Amniotic stem cell (primary cell): ENCODE measurements at regions not wholly inside any gene's neighbourhood (a gene's known extent, or its start where the extent isn't known, plus 50 kb on each side); places are given as distances from the start of the nearest gene placed in this dataset.
"Not testable (repeated sequence)": the region's sequence is repeated elsewhere in the genome, so short reads cannot be mapped to it uniquely, and the experiment has no call there.

Experiments used
- DNase-seq: peaks from one replicate; lab custom pipeline; 2025; lab: John Stamatoyannopoulos, UW

- not testable (repeated sequence) for DNase-seq
Measured at GRCh38 chr2:82326180-82326767, 2021.7 kb upstream of the LRRTM1 start.

GRCh38 chr2:82320296-82320695, 2015.7 kb upstream of the LRRTM1 start:
- no peak for DNase-seq

GRCh38 chr2:82317012-82317411, 2012.5 kb upstream of the LRRTM1 start:
- no peak for DNase-seq

GRCh38 chr2:82316586-82316985, 2012.0 kb upstream of the LRRTM1 start:
- no peak for DNase-seq

GRCh38 chr2:82314836-82315472, 2010.4 kb upstream of the LRRTM1 start:
- no peak for DNase-seq

GRCh38 chr2:82307511-82307910, 2003.0 kb upstream of the LRRTM1 start:
- DNase-seq, result no peak

- no peak for DNase-seq
Measured at GRCh38 chr2:82301506-82301905, 1997.0 kb upstream of the LRRTM1 start.

- DNase-seq, result no peak
Measured at GRCh38 chr2:82289446-82289845, 1984.9 kb upstream of the LRRTM1 start.

- no peak for DNase-seq
Measured at GRCh38 chr2:82283075-82283474, 1978.5 kb upstream of the LRRTM1 start.

GRCh38 chr2:82282111-82282882, 1977.7 kb upstream of the LRRTM1 start:
- no peak for DNase-seq

- no peak for DNase-seq
Measured at GRCh38 chr2:82279367-82279766, 1974.8 kb upstream of the LRRTM1 start.

- DNase-seq, result no peak
Measured at GRCh38 chr2:82278416-82278815, 1973.9 kb upstream of the LRRTM1 start.

- no peak for DNase-seq
Measured at GRCh38 chr2:82275599-82275998, 1971.0 kb upstream of the LRRTM1 start.

GRCh38 chr2:82268446-82268845, 1963.9 kb upstream of the LRRTM1 start:
- no peak for DNase-seq

- DNase-seq, result no peak
Measured at GRCh38 chr2:82260521-82260920, 1956.0 kb upstream of the LRRTM1 start.

- DNase-seq, result no peak
Measured at GRCh38 chr2:82259551-82259950, 1955.0 kb upstream of the LRRTM1 start.

GRCh38 chr2:82257796-82258555, 1953.4 kb upstream of the LRRTM1 start:
- no peak for DNase-seq

- no peak for DNase-seq
Measured at GRCh38 chr2:82256983-82257632, 1952.6 kb upstream of the LRRTM1 start.

GRCh38 chr2:82256288-82256687, 1951.7 kb upstream of the LRRTM1 start:
- no peak for DNase-seq

- no peak for DNase-seq
Measured at GRCh38 chr2:82254728-82255127, 1950.2 kb upstream of the LRRTM1 start.

GRCh38 chr2:82246220-82246775, 1941.7 kb upstream of the LRRTM1 start:
- no peak for DNase-seq

GRCh38 chr2:82239176-82239575, 1934.6 kb upstream of the LRRTM1 start:
- DNase-seq, result no peak
